Upper lobe of left lung (tissue), 6 donors: ENCODE measurements at regions not wholly inside any gene's neighbourhood (a gene's known extent, or its start where the extent isn't known, plus 50 kb on each side); places are given as distances from the start of the nearest gene placed in this dataset.
A peak's percentile ranks its signal among the peaks of the same experiment; 100 is the strongest.

Experiments used
- ATAC-seq, 2 donors: fragments of 200-7000 bp; cut with Tn5 transposase; one replicate each; pipeline ENCODE4 v1.9.1; 2022; ENCODE audit warnings: mild to moderate bottlenecking in 2 of 2, moderate library complexity in 2 of 2; ENCODE audit not compliant: low FRiP score in 2 of 2
- DNase-seq, 2 donors: peaks; one replicate each; pipeline ENCODE4 v3.0.0-alpha.2; 2019 to 2020
- H3K27ac ChIP-seq, 4 donors: fragments of 200-600 bp; sonication (generic); one replicate each; pipeline ENCODE4 v1.5.1; 2016 to 2019
- H3K27me3 ChIP-seq, 4 donors: fragments of 200-600 bp; sonication (generic); one replicate each; pipeline ENCODE4 v1.5.1; 2017 to 2019
- H3K36me3 ChIP-seq, 4 donors: fragments of 200-600 bp; sonication (generic); one replicate each; pipeline ENCODE4 v1.5.1; 2016 to 2019
- H3K4me1 ChIP-seq, 4 donors: fragments of 200-600 bp; sonication (generic); one replicate each; pipeline ENCODE4 v1.5.1; 2018 to 2019
- H3K4me3 ChIP-seq, 4 donors: fragments of 200-600 bp; sonication (generic); one replicate each; pipeline ENCODE4 v1.5.1; 2017 to 2019; ENCODE audit warnings: mild to moderate bottlenecking in 2 of 4, moderate library complexity in 1 of 4
- H3K9me3 ChIP-seq, 4 donors: fragments of 200-600 bp; sonication (generic); one replicate each; pipeline ENCODE4 v1.5.1; 2018 to 2019
- EP300 ChIP-seq, 4 donors: sonication (generic); formaldehyde crosslinking; IDR thresholded peaks; one replicate each; pipeline ENCODE4 v1.5.1; 2017; ENCODE audit warnings: antibody characterized with exemption in 4 of 4, control low read depth in 2 of 4
- POLR2A ChIP-seq, 4 donors: fragments of 450-650 bp; IDR thresholded peaks; one replicate each; pipeline ENCODE4 v1.5.1; 2016 to 2017; ENCODE audit warnings: antibody characterized with exemption in 4 of 4, mild to moderate bottlenecking in 2 of 4
- POLR2AphosphoS5 ChIP-seq, 2 donors: sonication (generic); formaldehyde crosslinking; IDR thresholded peaks; one replicate each; pipeline ENCODE4 v1.5.1; 2017; ENCODE audit warnings: antibody characterized with exemption in 2 of 2
- WGBS, 2 donors: methylation state at CpG; one replicate each; pipeline ENCODE4 v1.1.5; 2017 to 2018; 5-methylcytosine and 5-hydroxymethylcytosine counted together
- TF ChIP-seq, protein P1 (sequence below), 6 experiments: fragments of 450-650 bp in 4 of 6; fragments of 200-600 bp in 2 of 6; sonication (generic) in 2 of 6; IDR thresholded peaks; one replicate each; pipeline ENCODE4 v1.5.1; 2016 to 2019; ENCODE audit warnings: antibody characterized with exemption in 6 of 6
- donor health status: DM: no; HTN: no; CAD: no; lungs with moderate emphysema.
- donor health status: DM: no; HTN: yes; CAD: no; lungs with severe emphysema.

GRCh38 chr2:196284144-196284844, 112.9 kb upstream of the STK17B start:
- Histone ChIP-seq H3K4me1 (peaks cover 9 to 20% (median 18%) of the 10 kb centered on the region in 4 donors), H3K27ac (peak overlapping the region in 1 of 4 donors; percentile 37), H3K27me3 (no peaks in the 10 kb centered on the region), H3K4me3 (no peak overlapping the region), H3K36me3 (peaks cover 0 to 6% (median 0%) of the 10 kb centered on the region in 4 donors), H3K9me3 (no peaks in the 10 kb centered on the region)
- 56 to 65% methylated on average over 3 of the region's 3 CpGs for WGBS, 2 donors
- TF ChIP-seq, protein P1, sequence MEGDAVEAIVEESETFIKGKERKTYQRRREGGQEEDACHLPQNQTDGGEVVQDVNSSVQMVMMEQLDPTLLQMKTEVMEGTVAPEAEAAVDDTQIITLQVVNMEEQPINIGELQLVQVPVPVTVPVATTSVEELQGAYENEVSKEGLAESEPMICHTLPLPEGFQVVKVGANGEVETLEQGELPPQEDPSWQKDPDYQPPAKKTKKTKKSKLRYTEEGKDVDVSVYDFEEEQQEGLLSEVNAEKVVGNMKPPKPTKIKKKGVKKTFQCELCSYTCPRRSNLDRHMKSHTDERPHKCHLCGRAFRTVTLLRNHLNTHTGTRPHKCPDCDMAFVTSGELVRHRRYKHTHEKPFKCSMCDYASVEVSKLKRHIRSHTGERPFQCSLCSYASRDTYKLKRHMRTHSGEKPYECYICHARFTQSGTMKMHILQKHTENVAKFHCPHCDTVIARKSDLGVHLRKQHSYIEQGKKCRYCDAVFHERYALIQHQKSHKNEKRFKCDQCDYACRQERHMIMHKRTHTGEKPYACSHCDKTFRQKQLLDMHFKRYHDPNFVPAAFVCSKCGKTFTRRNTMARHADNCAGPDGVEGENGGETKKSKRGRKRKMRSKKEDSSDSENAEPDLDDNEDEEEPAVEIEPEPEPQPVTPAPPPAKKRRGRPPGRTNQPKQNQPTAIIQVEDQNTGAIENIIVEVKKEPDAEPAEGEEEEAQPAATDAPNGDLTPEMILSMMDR (IDR thresholded peaks at IDR 0.05), result no peak
- TF ChIP-seq POLR2A (IDR thresholded peaks at IDR 0.05) (no peak), POLR2AphosphoS5 (IDR thresholded peaks at IDR 0.05) (no peak), EP300 (IDR thresholded peaks at IDR 0.05) (no peak)
- DNase-seq (no peak), ATAC-seq (peak in 1 of 2 donors; percentile 51)

DNA sequence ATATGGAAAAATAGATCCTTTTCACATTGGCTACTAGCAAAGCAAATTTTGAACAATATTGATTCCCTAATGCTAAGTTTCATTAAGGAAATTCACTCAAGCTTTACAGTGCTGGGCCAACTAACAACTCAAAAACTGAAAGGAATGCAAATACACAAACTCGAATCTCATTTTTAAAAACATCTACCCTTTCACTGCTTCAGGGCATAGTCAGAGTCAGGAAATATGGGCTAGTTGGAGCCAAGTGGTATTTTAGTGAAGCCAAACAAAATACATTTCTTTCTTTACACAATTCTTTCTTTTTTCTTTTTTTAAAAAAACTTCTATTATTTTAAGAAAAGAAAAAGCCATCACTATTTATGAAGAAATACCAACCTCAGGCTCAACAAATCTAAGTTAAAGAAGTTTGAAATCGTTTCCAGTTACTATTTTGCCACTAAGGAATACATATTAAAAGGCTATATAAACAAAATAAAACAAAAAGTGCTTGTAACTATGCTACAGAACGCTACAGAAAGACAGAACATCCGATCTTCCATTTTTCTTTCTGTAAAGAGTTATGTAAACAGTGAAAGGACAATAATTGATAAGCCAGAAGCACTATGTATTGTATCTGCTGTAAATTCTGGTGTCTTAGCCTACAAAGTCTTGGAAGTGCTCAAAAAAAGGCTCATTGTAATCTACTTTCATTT, 113.6 kb upstream of the STK17B start:
- DNase-seq (no peak), ATAC-seq (no peak)
- TF ChIP-seq POLR2AphosphoS5 (IDR thresholded peaks at IDR 0.05) (no peak), EP300 (IDR thresholded peaks at IDR 0.05) (no peak)
- Histone ChIP-seq H3K4me1 (peaks cover 9 to 20% (median 18%) of the 10 kb centered on the region in 4 donors), H3K36me3 (peaks cover 0 to 6% (median 0%) of the 10 kb centered on the region in 4 donors), H3K27ac (peak overlapping the region in 2 of 4 donors; percentile 28 to 37), H3K27me3 (no peaks in the 10 kb centered on the region), H3K4me3 (no peak overlapping the region), H3K9me3 (no peaks in the 10 kb centered on the region)
- WGBS, 2 donors, result 33 to 45% methylated on average over 4 of the region's 4 CpGs

GRCh38 chr2:196286821-196287220, 115.4 kb upstream of the STK17B start:
- Histone ChIP-seq H3K36me3 (peaks cover 0 to 6% (median 0%) of the 10 kb centered on the region in 4 donors), H3K27me3 (no peaks in the 10 kb centered on the region)
- TF ChIP-seq, protein P1 (IDR thresholded peaks at IDR 0.05), result no peak
- TF ChIP-seq POLR2AphosphoS5 (IDR thresholded peaks at IDR 0.05) (no peak), POLR2A (IDR thresholded peaks at IDR 0.05) (no peak)

DNA sequence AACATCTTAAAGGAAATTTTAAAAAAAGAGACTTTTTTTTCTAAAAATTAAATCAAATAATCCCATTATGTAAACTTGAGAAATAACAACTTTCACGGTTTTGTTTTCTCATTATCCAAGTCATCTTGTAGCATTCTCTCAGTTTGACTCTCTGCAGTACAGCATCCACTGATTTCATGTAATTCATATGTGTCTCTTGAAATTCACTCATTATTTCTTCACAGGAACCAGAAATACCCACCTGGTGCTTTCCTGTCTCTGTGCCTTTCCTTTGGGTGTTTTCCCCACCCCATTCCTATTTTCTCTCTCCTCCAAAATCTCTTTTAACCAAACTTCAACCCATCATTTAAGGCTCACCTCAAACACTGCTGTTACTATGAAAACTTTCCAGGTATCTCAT, 116.1 kb upstream of the STK17B start:
- no peak for DNase-seq
- H3K36me3 ChIP-seq, result peaks cover 0 to 11% (median 0%) of the 10 kb centered on the region in 4 donors
- no peaks in the 10 kb centered on the region for H3K27me3 ChIP-seq
- no peak overlapping the region for H3K27ac ChIP-seq
- WGBS, 2 donors, result 94 to 97% methylated on average over 1 of the region's 1 CpG
- no peak for ATAC-seq
- peaks cover 17 to 28% (median 24%) of the 10 kb centered on the region in 4 donors for H3K4me1 ChIP-seq
- no peak for TF ChIP-seq POLR2AphosphoS5 (IDR thresholded peaks at IDR 0.05)
- TF ChIP-seq, protein P1 (IDR thresholded peaks at IDR 0.05), result no peak
- TF ChIP-seq POLR2A (IDR thresholded peaks at IDR 0.05), result no peak
- no peak for TF ChIP-seq EP300 (IDR thresholded peaks at IDR 0.05)
- no peak overlapping the region for H3K4me3 ChIP-seq
- no peaks in the 10 kb centered on the region for H3K9me3 ChIP-seq

More at GRCh38 chr2:196286821-196287220, 115.4 kb upstream of the STK17B start:
- Histone ChIP-seq H3K4me3 (no peak overlapping the region), H3K27ac (no peak overlapping the region), H3K4me1 (peaks cover 12 to 24% (median 19%) of the 10 kb centered on the region in 4 donors), H3K9me3 (no peaks in the 10 kb centered on the region)
- ATAC-seq (no peak), DNase-seq (no peak)

DNA sequence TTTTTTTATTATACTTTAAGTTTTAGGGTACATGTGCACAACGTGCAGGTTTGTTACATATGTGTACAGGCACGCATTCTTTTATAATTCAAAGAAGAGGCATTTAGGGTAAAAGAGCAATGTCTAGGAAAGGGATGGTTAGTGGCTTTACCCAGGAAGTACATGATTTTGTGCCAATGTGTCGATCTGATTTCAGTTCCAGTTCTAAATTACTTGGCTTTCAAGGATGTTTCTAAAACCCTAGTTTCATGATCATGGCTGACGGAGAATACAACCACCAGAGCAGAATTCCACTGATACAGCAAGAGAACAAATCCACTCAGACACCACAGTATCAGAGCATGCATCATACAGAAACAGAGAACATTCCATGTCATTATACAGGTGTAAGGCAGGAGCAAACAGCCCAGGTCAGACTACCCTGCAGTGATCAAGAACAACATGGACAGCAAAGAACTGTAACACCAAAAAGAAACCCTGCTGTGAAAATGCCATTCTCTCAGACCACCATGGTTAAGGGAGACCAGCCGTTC, 116.7 kb upstream of the STK17B start:
- peaks cover 0 to 17% (median 0%) of the 10 kb centered on the region in 4 donors for H3K36me3 ChIP-seq
- no peak overlapping the region for H3K27ac ChIP-seq
- H3K27me3 ChIP-seq, result no peaks in the 10 kb centered on the region
- ATAC-seq (no peak), DNase-seq (no peak)
- H3K4me3 ChIP-seq, result no peak overlapping the region
- H3K4me1 ChIP-seq, result peaks cover 17 to 28% (median 24%) of the 10 kb centered on the region in 4 donors
- H3K9me3 ChIP-seq, result no peaks in the 10 kb centered on the region
- WGBS, 2 donors, result 55 to 58% methylated on average over 5 of the region's 5 CpGs
- TF ChIP-seq POLR2AphosphoS5 (IDR thresholded peaks at IDR 0.05), result no peak
- TF ChIP-seq EP300 (IDR thresholded peaks at IDR 0.05), result no peak
- TF ChIP-seq POLR2A (IDR thresholded peaks at IDR 0.05), result no peak
- TF ChIP-seq, protein P1 (IDR thresholded peaks at IDR 0.05), result no peak
